Skeletal muscle satellite cell (primary cell): ENCODE measurements at regions not wholly inside any gene's neighbourhood (a gene's known extent, or its start where the extent isn't known, plus 50 kb on each side); places are given as distances from the start of the nearest gene placed in this dataset.

Experiments used
- H3K27me3 ChIP-seq: 2 replicates; pipeline ENCODE4 v1.7.0; 2013; ENCODE audit warnings: low read length; ENCODE audit not compliant: control insufficient read depth, insufficient read depth
- H3K36me3 ChIP-seq: 2 replicates; pipeline ENCODE4 v1.7.0; 2013; ENCODE audit warnings: mild to moderate bottlenecking, control low read depth, low read length; ENCODE audit not compliant: insufficient read depth
- H3K4me1 ChIP-seq: 2 replicates; pipeline ENCODE4 v1.7.0; 2013; ENCODE audit warnings: low read length; ENCODE audit not compliant: control insufficient read depth, insufficient read depth
- H3K4me2 ChIP-seq: 2 replicates; pipeline ENCODE4 v1.7.0; 2013; ENCODE audit warnings: mild to moderate bottlenecking, low read length
- H3K4me3 ChIP-seq: 2 replicates; pipeline ENCODE4 v1.7.0; 2013; ENCODE audit warnings: low read length
- H3K9ac ChIP-seq: 2 replicates; pipeline ENCODE4 v1.7.0; 2013; ENCODE audit warnings: mild to moderate bottlenecking, low read depth, low read length, moderate library complexity
- H3K9me3 ChIP-seq: replicated peaks from 2 replicates; pipeline ENCODE4 v1.7.0; 2013; ENCODE audit warnings: mild to moderate bottlenecking, control low read depth, low read length

DNA sequence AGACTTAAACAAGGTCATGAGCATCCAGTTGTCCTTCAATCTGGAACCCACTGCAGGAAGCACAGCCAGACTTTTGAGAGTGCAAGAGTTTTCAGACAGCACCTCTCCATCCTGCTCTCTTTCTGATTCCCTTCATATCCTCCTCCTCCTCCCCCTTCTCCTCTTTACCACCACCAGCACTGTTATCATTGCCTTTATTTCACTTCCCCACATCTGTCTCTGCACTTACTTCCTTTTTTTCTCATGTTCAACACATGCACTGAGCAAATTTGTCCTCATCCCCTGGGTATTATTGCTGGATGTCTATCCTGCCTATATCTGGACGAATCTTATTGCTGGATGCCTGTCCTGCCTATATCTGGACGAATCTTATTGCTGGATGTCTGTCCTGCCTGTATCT, 554.8 kb downstream of the DHX35 start:
- no peaks in the 10 kb centered on the region for H3K27me3 ChIP-seq
- H3K9ac ChIP-seq = no peak overlapping the region
- no peak overlapping the region for H3K4me2 ChIP-seq
- H3K9me3 ChIP-seq = no peaks in the 10 kb centered on the region
- H3K4me1 ChIP-seq = no peaks in the 10 kb centered on the region
- H3K36me3 ChIP-seq = no peaks in the 10 kb centered on the region
- H3K4me3 ChIP-seq = no peak overlapping the region

DNA sequence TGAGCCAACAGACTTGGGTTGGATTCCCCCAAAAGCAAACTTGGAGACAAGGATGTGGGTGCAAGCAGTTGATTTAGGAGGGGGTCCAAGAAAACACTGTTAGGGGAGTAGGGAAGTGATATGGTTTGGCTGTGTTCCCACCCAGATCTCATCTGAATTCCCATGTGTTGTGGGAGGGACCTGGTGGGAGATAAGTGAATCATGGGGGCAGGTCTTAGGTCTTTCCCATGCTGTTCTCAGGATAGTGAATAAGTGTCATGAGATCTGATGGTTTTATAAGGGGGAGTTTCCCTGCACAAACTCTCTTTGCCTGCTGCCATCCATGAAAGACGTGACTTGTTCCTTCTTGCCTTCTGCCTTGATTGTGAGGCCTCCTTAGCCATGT, 542.6 kb downstream of the DHX35 start:
- Histone ChIP-seq H3K4me3 (no peak overlapping the region), H3K4me1 (no peaks in the 10 kb centered on the region), H3K9ac (no peak overlapping the region), H3K9me3 (no peaks in the 10 kb centered on the region), H3K4me2 (no peak overlapping the region), H3K27me3 (no peaks in the 10 kb centered on the region), H3K36me3 (no peaks in the 10 kb centered on the region)

DNA sequence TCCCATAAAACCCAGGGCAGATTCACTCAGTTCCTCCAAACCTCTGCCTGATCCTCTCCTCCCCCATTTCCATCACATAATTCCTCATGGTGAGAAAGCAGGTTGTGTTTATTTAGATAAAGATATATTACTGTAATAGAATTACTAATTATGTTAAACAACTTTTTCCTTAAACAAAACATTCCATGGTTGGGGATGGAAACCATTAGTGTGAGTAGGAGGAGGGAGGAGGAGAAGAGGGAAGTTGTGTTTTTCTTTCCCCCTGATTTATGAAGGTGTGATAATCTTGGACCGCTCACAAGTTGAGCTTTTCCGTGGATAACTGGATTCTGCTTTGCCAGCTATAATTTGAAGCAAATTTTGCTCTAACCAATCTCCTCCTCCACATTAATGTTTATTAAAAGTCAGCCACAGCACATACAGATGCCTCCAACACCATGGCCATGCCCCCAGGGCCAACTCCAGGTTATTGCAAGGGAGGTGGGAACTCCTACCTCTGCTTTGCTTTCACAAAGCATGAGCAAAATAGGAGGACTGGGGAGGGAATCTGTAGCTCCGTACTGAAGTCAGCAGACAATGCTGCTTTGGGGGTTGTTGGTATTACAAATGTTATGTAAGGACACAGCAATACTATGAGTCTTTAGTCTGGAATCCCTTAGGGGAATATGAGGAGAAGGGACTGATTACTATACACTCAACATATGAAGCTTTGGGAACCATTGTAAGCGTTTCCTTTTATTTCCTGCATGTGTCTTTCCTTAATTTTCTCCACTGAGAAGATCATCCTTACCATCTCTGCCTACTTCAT, 542.0 kb downstream of the DHX35 start:
- Histone ChIP-seq H3K36me3 (no peaks in the 10 kb centered on the region), H3K4me3 (no peak overlapping the region), H3K27me3 (no peaks in the 10 kb centered on the region), H3K4me2 (no peak overlapping the region), H3K4me1 (no peaks in the 10 kb centered on the region), H3K9me3 (no peaks in the 10 kb centered on the region), H3K9ac (no peak overlapping the region)

DNA sequence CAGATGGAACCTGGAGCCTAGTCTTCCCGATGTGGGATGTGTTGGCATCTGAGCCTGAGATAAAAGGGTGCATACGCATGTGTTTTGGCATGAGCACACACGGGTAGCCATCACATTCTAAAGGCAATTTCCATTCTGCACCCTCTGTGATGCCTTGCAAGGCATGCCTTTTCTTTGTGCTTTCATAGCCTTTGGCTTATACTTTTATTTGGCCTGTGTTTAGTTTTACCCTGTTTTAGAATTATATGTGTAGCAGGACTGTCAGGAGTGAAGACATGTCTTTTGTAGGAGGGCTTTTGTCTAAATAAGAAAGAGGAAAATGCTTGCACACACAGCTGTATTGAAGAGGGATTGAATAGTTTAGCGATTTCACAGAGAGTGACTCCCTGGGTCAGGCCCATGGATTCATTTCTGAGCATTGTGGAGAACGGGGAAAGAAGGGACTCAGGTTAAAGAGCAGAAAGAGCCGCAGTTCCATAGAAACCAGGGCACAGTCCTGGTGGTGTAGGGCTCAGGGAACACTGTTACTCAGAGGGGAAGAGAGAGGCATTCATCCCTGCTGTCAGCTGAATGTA, 530.2 kb downstream of the DHX35 start:
- Histone ChIP-seq H3K36me3 (no peaks in the 10 kb centered on the region), H3K9ac (no peak overlapping the region), H3K9me3 (peaks cover 3% of the 10 kb centered on the region), H3K4me1 (no peaks in the 10 kb centered on the region), H3K27me3 (no peaks in the 10 kb centered on the region), H3K4me2 (no peak overlapping the region), H3K4me3 (no peak overlapping the region)

DNA sequence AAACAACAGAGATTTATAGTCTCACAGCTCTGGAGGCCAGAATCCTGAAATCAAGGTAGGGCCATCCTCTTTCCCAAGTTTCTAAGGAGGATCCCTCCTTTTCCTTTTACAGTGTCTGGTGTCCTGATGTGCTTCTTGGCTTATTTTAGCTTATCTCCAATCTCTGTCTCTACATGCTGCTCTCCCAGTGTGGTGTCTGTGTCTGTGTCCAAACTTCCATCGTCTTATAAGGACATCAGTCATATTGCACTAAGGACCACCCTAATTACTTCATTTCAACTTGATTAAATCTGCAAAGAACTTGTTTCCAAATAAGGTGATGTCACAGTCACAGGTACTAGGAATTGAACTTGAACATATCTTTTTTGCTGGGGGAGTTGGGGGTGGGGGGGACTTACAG, 529.6 kb downstream of the DHX35 start:
- no peaks in the 10 kb centered on the region for H3K27me3 ChIP-seq

DNA sequence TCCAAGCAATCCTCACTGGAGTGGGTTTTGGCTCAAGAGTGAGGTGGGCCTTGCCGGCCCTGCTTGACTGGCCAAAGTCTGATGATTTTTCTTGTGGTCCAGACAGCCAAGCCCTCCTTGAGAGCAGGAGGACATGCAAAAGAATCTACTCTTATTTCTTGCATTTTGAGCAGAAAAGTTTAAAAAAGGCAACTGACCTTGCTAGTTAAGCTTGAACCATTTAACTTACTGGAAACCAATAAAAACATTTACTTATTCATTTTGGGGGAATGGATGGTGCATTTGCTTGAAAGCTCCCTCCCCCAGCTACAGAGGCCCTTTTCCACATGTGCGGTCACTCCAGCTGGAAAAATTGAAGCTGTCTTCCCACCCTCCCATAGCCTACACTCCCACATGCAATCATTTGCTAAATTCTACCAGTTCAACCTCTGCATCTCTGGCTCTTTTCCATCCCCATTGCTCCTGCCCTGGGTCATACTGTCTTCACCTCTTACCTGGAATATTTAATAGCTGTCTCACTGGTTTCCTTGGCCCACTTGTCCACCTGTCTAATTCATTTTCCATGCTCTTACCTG, 527.9 kb downstream of the DHX35 start:
- Histone ChIP-seq H3K9ac (no peak overlapping the region), H3K9me3 (peaks cover 3% of the 10 kb centered on the region), H3K4me1 (no peaks in the 10 kb centered on the region)

More for the DNA sequence above, 529.6 kb downstream of the DHX35 start:
- no peak overlapping the region for H3K4me2 ChIP-seq
- no peak overlapping the region for H3K9ac ChIP-seq
- no peaks in the 10 kb centered on the region for H3K4me1 ChIP-seq
- H3K36me3 ChIP-seq = no peaks in the 10 kb centered on the region
- no peak overlapping the region for H3K4me3 ChIP-seq
- peaks cover 3% of the 10 kb centered on the region for H3K9me3 ChIP-seq

DNA sequence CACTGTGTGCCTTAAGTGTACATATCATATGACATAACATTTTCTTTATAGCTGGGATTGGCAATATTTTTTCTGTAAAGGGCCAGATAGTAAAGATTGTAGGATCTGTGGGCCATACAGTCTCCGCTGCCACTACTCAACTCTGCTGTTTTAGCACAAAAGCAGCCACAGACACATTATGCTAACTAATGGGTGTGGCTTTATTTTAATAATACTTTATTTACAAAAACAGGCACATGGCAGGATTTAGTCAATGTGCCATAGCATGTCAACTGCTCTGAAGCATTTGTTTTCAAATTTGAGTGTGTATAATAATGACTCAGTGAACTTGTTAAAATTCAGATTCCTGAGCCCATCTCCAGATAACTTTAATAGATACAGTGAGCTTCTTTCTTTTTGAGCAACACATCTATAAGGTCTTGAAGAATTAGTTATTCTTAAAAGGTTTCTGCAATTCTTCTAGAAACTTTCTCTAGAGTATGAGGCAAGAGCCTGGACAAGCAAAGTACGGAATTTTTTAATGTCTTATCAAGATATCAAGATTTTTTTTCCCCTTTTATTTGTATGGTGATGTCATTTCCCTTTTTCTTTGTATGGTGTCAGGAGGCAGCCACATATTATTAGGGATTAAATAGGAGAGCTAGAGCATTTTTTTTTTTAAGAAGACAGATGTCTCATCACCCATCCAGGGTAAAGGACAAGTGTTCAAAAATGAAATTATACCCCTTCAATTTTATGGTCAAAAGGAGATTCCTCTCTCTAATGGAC, 518.3 kb downstream of the DHX35 start:
- Histone ChIP-seq H3K4me2 (no peak overlapping the region), H3K36me3 (no peaks in the 10 kb centered on the region), H3K4me1 (no peaks in the 10 kb centered on the region), H3K4me3 (no peak overlapping the region), H3K9ac (no peak overlapping the region), H3K9me3 (no peaks in the 10 kb centered on the region), H3K27me3 (no peaks in the 10 kb centered on the region)

More for the DNA sequence above, 527.9 kb downstream of the DHX35 start:
- Histone ChIP-seq H3K4me3 (no peak overlapping the region), H3K4me2 (no peak overlapping the region), H3K36me3 (no peaks in the 10 kb centered on the region), H3K27me3 (no peaks in the 10 kb centered on the region)

DNA sequence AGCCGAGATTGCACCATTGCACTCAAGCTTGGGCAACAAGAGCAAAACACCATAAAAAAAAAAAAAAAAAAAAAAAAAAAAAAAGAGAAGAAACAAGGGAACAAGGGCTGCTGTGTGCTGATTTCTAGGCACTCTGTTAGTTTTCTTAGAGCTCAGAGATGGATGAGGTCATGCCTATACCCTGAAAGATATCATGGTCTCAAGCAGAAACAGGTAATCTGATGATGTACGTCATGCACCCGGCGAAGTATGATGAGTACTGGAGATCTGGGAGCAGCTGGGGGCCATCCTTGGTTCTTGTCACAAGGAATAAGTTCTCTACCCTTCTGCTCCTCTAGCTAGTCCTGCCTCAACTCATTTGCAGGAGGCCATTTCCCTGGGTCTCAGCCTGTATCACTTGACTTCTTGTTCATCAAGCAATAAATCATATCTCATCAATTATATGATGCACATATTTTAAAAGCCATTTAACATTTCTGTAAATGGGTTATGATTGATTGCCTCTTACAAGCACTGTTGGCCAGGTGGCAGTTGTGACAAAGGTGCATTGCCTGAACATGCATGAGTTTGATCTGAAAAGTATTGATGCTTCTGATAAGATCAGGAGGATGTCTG, 517.2 kb downstream of the DHX35 start:
- H3K4me3 ChIP-seq = no peak overlapping the region
- H3K4me1 ChIP-seq = no peaks in the 10 kb centered on the region
- H3K4me2 ChIP-seq = no peak overlapping the region
- no peaks in the 10 kb centered on the region for H3K27me3 ChIP-seq
- no peaks in the 10 kb centered on the region for H3K9me3 ChIP-seq
- no peak overlapping the region for H3K9ac ChIP-seq
- H3K36me3 ChIP-seq = no peaks in the 10 kb centered on the region

DNA sequence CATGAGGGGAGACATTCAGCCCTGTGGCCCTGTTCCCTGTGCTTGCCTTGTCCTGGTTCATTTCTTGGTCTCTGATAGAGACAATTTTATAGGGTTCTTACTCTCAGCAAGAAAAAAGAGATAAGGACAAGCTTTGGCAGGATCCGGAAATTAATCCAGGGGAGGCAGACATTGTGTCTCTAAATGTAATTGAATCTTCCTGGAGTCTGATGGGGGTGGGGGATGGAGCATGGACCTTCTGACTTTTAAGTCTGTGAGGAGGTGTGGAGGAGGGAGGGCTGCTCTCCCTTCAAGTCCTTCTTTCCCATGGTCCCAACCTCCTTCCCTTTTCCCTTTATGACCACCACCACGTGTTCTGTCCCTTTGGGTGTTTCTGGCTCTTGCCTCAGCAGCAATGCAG, 512.7 kb downstream of the DHX35 start:
- H3K27me3 ChIP-seq = no peaks in the 10 kb centered on the region
- no peaks in the 10 kb centered on the region for H3K36me3 ChIP-seq
- H3K9me3 ChIP-seq = no peaks in the 10 kb centered on the region
- H3K9ac ChIP-seq = no peak overlapping the region
- no peak overlapping the region for H3K4me3 ChIP-seq
- no peak overlapping the region for H3K4me2 ChIP-seq
- H3K4me1 ChIP-seq = no peaks in the 10 kb centered on the region

DNA sequence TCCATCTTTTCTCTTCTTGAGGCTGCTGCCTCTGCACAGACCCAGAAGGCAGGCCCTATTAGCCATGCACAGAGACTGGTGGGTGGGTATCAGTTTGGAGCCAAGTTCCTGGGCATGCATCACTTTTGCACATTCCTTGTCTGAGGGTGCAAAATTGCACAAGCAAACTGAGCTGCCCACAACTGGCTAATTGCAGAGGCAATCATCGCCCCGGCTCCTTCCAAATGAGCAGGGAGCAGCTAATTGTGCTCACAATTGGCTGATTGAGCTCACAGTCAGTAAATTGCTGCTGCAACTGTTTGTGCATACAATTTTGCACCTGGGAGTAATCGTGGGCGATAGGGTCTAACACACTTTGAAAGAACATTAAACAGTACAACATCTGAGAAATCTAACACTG, 511.4 kb downstream of the DHX35 start:
- Histone ChIP-seq H3K27me3 (no peaks in the 10 kb centered on the region), H3K9ac (no peak overlapping the region), H3K36me3 (no peaks in the 10 kb centered on the region), H3K9me3 (no peaks in the 10 kb centered on the region), H3K4me1 (no peaks in the 10 kb centered on the region), H3K4me3 (no peak overlapping the region), H3K4me2 (no peak overlapping the region)

DNA sequence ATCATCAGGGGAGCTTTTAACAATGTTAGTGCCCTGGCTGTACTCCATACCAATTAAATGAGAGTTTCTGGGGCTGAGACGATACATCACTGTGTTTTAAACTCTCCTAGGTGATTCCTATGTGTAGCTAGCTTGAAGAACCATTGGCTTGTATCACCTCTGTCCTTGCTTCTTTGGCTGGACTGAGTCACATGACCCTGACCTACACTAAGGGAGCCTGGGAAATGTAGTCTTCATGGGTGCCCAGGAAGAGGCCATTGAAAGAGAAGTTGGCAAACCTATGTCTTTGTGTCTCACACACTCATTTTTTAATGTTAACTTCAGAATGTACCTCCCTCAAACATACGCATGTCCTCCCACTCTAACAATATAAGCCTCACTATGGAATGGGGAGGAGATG, 506.6 kb downstream of the DHX35 start:
- H3K36me3 ChIP-seq = no peaks in the 10 kb centered on the region
- no peak overlapping the region for H3K4me2 ChIP-seq
- no peaks in the 10 kb centered on the region for H3K9me3 ChIP-seq
- no peaks in the 10 kb centered on the region for H3K4me1 ChIP-seq
- H3K27me3 ChIP-seq = no peaks in the 10 kb centered on the region
- no peak overlapping the region for H3K9ac ChIP-seq
- no peak overlapping the region for H3K4me3 ChIP-seq
